GM21447 (cell line): ENCODE measurements at regions not wholly inside any gene's neighbourhood (a gene's known extent, or its start where the extent isn't known, plus 50 kb on each side); places are given as distances from the start of the nearest gene placed in this dataset.

Source experiments
- ATAC-seq: cut with Tn5 transposase; IDR thresholded peaks from one replicate; pipeline ENCODE4 v1.9.1; 2021; ENCODE audit not compliant: unreplicated experiment

DNA sequence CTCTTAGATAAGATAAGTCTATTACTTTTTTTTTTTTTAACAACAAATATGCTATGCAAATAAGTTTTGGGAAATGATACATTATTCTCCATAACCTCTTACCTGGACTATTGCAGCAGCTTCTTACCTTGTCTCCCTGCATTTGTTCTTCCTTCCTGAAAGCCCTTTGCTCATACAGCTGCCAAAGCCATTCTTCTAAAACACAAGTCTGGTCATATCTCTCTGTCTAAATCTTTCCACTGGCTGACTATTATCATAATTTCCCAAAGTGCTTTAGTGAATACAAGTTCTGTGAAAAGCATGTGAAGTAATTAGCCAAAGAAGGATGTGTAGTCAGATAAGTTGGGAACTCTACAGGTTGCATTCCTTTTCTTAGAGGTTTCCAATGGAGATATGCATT is 115.4 kb upstream of the CNTLN start:
- ATAC-seq = no peak

GRCh38 chr9:17018540-17019196 is 116.2 kb upstream of the CNTLN start:
- ATAC-seq = no peak

DNA sequence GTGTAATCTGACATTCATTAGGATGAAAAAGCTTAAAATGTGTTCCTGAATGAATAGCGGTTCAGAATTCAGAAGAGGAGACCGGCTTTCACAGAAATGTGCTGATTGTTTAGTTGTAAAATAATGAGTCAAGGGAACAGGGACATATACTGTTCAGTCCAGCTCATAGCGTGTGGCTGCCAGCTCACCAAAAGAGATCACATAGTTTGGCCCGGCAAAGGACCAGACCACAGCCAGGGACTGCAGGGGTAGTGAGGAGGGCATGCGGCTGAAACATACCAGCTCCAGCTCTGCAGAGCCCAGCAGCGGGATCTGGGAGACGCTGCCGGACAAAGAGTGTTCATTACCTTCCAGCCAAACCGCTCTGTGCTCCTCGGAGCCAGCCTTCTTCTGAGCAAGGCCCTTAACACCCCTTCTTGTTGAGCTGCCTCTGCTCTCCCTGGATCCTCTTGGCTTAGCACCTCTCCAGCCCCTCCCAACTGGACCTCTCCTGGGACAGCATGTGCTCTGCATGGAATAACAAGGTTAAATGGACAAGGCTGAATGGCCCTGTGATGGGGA is 116.8 kb upstream of the CNTLN start:
- ATAC-seq = no peak

DNA sequence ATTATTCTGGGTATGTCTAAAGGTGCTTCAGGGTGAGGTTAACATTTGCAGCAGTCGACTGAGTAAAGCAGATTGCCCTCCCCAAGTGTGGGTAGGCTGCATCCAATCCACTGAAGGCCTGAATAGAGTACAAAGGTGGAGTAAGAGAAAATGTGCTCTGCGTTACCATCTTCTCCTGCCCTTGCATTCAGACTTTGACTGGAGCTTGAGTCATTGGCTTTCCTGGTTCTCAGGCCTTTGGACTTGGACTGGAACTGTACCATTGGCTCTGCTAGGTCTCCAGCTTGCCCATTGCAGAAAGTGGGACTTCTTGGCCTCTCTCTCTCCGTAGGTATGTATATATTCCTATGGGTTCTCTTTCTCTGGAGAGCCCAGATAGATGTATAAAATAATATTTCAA is 120.9 kb upstream of the CNTLN start:
- no peak for ATAC-seq

- ATAC-seq = no peak
These were observed 121.8 kb upstream of the CNTLN start for GRCh38 chr9:17013010-17013409.

- ATAC-seq = no peak
These were observed 123.0 kb upstream of the CNTLN start for GRCh38 chr9:17011880-17012279.

- ATAC-seq = no peak
These were observed 125.8 kb upstream of the CNTLN start for GRCh38 chr9:17009071-17009470.

DNA sequence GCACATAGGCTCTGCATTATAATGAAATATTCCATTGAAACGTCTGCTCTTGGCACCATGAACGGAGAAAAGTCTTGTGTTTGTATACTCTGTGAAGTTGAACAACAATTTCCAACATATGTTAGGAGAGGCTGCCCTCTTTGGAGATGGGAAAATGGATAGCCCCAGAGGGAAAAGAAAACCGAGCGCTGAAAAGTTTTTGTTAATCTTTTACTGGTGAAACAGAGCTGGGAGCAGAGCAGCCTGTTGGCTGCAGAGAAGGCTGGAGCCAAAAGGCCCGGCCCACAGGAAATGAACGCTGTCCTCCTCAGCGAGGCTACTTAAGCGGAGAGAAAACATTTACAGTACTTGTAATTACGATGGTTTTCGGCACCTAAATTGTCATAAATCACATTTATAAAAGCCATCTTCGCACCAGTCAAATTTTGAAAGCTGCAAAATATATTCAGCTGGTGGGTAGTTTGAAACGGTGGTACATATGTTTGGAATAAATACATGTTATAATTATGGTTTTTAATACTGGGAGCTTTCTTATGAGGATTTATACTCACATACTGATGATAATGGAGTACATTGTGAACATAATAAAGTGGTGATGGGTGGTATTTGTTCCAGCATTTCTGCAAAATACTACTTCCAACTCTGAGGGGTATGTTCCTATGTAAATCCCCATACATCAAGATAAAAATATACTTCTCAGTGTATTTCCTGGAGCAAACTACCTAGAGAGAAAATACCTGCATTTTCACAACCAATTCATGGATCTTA is 129.6 kb upstream of the CNTLN start:
- ATAC-seq = no peak

- no peak for ATAC-seq
These were observed 130.3 kb upstream of the CNTLN start for GRCh38 chr9:17004500-17004899.

- no peak for ATAC-seq
These were observed 131.1 kb upstream of the CNTLN start for GRCh38 chr9:17003576-17004240.

DNA sequence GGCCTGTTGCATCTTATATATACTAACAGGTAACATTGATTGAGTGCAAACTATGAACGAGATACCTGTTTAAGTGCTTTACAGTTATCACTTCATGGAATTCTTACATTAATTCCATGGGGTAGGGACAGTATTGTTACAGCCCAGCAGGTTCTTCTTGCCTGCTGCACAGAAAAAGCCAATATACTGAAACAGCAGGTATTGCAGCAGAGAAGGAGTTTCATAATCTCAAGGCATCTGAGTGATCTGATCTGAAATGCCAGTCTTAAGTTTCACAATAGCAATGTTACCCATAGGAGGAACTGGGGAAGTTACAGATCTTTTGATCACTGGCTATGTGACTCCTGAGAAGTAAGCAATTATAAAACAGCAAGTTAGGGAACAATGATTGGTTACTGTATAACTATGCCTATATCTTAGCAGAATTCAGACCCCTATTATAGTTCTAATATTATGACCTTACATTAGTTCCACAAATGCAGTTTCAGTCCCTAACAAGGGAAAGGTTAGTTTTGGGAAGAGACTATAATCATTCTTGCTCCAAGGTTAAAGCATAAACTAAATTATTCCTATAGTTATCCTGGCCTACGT is 126.5 kb upstream of the BNC2 start:
- no peak for ATAC-seq

- no peak for ATAC-seq
These were observed 121.7 kb upstream of the BNC2 start for GRCh38 chr9:16992138-16992537.

DNA sequence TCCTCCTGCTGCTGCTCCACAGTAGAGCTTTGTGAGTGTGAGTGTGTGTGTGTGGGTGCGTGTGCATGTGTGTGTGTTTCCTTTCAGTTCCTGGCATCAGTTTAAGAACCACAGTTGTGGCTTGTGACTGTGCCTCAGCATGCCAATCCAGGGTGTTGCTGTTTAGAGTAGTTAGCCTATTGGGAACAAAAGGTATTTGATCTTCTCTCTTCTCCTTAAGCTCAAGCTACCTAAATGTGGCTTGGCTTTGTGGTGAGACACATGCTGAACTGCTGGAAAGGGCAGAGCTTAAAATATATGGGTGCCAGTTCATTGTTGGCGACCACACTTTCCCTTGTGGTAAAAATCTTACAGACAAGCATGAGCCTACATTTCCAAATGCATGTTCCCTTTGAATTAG is 116.6 kb upstream of the BNC2 start:
- ATAC-seq = no peak

DNA sequence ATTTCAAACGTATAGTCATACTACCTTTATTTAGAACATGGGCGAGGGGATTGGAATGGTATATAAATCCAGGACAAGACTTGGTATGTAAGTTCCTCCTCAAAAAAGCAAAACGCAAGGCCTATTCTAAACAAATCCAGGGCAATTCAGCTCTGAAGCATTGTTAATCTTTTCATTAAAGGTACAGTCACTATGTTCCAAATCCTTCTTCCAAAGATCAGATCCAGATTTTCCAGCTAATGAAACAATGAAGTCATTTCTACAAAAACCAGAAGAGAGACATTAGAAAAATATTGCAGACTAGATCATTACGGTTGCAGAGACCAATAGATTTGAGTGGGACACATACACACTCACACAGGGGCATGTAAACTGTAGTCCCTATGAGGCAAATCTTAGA is 116.1 kb upstream of the BNC2 start:
- ATAC-seq = no peak

GRCh38 chr9:16985559-16986348 is 115.3 kb upstream of the BNC2 start:
- no peak for ATAC-seq

DNA sequence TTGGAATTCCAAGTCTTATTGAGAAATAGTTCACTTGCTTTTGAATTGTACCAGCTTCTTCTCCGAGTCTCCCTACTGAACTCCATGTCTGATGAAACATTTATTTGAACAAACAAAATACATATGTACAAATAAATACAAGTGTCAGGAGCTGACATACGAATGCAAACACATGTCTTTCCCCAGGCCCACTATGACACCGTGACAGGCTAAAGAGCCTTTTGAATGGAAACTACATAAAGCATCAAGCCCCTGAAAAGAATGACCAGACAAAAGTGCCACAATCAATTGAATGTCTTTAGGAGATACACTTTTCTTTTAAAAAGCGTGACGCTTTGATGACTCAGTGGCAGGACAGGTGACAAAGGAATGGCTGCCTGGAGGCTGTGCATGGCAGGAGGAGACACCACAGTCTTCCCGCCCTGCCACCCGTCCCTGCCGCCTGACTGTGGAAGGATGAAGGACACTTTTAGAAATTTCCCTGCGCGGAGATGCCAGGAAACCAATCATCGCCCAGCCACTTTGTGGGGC is 112.4 kb upstream of the BNC2 start:
- ATAC-seq = no peak

DNA sequence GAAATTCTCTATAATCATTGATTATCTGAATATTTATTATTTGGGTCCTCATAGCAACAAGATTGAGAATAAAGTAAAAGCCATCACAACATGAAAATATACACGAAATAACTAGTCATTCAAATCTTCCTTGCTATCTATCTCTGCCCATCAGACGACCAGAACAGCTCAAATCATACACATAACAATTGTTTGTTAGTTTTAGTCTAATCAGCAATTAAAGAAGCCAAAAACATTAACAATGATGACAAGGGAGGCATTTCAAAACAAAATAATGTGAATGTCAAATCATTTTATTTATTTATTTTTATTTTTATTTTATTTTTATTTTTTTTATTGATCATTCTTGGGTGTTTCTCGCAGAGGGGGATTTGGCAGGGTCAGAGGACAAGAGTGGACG is 106.0 kb upstream of the BNC2 start:
- ATAC-seq = no peak

DNA sequence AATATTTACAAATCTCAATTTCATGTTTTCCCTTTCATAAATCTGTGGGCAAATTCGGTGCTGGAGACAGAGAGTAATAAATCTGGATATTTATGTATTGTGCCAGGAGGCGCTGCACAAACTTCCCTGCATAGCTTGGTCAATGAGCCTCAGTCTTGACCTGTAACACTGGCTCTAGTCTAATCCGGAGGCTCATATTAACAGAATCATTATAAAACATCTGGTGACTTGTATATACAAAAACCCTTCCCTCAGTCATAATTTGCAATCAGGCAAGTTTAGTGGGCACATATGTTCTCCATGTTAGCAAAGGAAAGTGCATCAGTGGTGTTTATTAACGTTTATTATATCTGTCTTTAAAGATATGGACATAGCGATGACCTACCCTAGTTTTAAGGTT is 104.0 kb upstream of the BNC2 start:
- no peak for ATAC-seq

GRCh38 chr9:16970321-16970720 is 99.9 kb upstream of the BNC2 start:
- no peak for ATAC-seq

DNA sequence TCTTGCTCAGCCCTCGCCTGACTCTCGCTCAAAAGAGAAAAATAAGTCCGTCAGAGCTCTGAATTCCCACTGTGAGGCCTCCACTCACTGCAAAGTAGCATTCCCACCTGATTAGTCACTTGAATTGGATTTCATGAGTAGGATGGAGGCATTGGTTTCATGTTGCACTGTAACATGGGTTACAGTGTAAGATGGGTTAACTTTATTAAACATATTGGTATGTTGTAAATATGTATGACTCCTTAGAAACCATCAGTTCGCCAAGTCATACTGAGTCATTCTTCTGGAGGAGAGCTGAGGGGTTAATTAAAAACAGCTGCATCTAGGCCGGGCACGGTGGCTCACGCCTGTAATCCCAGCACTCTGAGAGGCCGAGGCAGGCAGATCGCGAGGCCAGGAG is 93.8 kb upstream of the BNC2 start:
- ATAC-seq = no peak

- ATAC-seq = no peak
These were observed 89.6 kb upstream of the BNC2 start for GRCh38 chr9:16960084-16960483.
